ENCODE measurements at regions not wholly inside any gene's neighbourhood (a gene's known extent, or its start where the extent isn't known, plus 50 kb on each side); places are given as distances from the start of the nearest gene placed in this dataset.

GRCh38 chr1:47587891-47588582 is 150.2 kb downstream of the FOXD2 start:
- DNase-seq (ENCODE audit: low read depth), result no peak
- TF ChIP-seq, protein P1, sequence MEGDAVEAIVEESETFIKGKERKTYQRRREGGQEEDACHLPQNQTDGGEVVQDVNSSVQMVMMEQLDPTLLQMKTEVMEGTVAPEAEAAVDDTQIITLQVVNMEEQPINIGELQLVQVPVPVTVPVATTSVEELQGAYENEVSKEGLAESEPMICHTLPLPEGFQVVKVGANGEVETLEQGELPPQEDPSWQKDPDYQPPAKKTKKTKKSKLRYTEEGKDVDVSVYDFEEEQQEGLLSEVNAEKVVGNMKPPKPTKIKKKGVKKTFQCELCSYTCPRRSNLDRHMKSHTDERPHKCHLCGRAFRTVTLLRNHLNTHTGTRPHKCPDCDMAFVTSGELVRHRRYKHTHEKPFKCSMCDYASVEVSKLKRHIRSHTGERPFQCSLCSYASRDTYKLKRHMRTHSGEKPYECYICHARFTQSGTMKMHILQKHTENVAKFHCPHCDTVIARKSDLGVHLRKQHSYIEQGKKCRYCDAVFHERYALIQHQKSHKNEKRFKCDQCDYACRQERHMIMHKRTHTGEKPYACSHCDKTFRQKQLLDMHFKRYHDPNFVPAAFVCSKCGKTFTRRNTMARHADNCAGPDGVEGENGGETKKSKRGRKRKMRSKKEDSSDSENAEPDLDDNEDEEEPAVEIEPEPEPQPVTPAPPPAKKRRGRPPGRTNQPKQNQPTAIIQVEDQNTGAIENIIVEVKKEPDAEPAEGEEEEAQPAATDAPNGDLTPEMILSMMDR (IDR thresholded peaks at IDR 0.05; ENCODE audit: low read depth, low read length, missing control alignments), result no peak
- no peak overlapping the region for H3K4me3 ChIP-seq (ENCODE audit: low read depth, low read length)

DNA sequence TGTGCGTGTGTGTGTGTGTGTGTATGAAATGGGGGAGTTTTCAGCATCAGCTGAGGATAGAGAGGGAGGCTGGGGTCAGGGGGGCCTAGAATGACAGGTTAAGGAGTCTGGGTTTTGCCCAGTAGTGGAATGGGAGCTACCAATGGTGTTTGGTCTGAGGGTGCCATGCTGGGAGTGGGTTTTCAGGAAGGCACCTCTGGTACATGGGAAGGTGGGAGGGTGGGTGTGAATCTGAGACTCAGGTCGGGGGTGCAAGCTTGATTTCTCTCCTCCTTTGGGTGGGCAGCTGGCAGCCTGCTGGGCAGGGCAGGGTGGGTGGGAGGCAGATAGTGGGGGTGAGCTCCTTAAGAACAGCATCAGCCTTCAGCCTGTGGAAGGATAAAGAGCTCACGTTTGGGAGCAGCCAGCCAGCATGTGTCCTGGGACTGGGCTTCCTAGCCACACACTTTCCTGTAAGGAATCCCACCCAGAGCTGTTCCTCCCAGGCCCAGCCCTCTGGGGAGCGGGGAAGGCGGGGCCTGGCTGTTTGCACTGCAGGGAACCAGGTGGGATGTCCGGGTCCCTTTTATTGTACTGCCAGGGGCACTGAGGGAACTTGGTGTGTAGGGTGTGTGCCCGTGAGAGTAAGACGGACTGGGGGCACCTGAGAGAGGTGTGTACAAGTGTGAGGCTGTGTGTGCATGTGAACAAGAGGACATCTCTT is 152.8 kb downstream of the FOXD2 start:
- H3K4me3 ChIP-seq (ENCODE audit: low read depth, low read length), result no peak overlapping the region
- TF ChIP-seq, protein P1 (IDR thresholded peaks at IDR 0.05; ENCODE audit: low read depth, low read length, missing control alignments), result no peak
- no peak for DNase-seq (ENCODE audit: low read depth)

- DNase-seq (ENCODE audit: low read depth), result no peak
- TF ChIP-seq, protein P1 (IDR thresholded peaks at IDR 0.05; ENCODE audit: low read depth, low read length, missing control alignments), result no peak
- no peak overlapping the region for H3K4me3 ChIP-seq (ENCODE audit: low read depth, low read length)
These were observed 154.0 kb downstream of the FOXD2 start for GRCh38 chr1:47591801-47592200.

DNA sequence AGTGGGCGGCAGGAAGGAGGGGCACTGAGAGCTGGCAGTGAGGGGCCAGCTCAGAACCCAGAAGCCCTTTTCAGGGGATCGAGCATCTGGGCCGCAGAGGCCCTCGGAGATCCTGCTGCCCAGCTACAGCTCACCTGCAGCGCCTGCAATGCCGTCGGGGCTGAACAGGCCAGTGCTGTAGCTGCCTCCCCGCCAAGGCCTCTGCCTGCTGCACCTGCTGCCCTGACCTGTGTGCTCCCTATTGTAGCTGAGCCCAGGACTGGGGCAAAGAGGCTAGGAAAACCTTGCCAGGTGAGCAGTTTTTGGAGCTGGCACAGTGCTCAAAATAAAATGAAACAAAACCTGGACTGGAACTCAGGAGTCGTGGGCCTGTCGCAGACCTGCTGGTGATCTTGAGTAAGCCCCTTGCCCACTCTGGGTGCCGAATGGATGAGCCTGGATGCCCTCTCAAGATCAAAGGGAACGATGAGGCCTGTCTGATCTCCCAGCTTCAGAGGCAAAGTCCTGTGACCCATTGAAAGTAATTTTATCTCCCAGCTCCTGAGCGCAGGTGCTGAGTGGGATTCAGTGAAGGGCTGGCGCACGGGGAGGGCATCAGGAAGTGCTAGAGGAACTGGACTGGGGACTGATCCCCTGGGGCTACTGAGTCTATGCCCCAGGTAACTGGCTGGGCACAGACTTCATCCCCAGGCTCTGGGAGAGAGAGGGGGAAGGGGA is 154.6 kb downstream of the FOXD2 start:
- H3K4me3 ChIP-seq (ENCODE audit: low read depth, low read length), result no peak overlapping the region
- no peak for DNase-seq (ENCODE audit: low read depth)
- TF ChIP-seq, protein P1 (IDR thresholded peaks at IDR 0.05; ENCODE audit: low read depth, low read length, missing control alignments), result no peak

GRCh38 chr1:47593013-47593568 is 155.2 kb downstream of the FOXD2 start:
- TF ChIP-seq, protein P1 (IDR thresholded peaks at IDR 0.05; ENCODE audit: low read depth, low read length, missing control alignments), result no peak
- H3K4me3 ChIP-seq (ENCODE audit: low read depth, low read length), result no peak overlapping the region
- DNase-seq (ENCODE audit: low read depth), result no peak

DNA sequence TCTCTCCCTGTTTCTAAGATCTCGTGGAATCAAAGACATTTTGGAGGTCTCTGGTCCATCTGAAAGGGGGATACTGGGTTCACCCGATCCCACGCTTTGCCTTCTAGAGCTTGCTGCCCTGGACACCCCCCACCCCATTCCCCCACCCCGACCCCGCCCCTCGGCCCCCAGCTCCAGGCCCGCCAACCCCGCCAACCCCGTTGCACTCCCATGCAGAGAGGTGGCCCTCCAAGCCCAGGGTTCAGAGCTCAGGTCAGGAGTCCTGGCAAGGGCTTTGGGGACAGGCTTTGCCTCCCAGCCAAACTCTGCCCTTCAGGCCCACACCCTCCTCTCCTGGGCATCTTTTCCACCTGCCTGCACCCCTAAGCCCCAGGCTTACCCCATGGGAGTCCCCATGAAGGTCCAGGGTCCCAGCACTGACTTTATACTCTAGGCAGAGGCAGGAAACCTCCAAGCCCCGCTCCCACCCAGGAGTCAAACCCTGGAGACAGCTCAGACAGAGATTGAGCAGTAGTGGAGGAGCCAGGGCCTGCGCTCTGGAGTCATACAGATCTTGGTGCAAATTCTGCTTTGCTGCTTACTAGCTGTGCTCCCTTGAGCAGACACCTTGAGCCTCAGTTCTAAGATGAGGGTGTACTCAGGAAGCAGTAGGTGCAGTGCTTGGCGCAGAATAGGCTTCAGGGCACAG is 155.9 kb downstream of the FOXD2 start:
- TF ChIP-seq, protein P1 (IDR thresholded peaks at IDR 0.05; ENCODE audit: low read depth, low read length, missing control alignments), result no peak
- H3K4me3 ChIP-seq (ENCODE audit: low read depth, low read length), result no peak overlapping the region

More for the DNA sequence above, 155.9 kb downstream of the FOXD2 start:
- no peak for DNase-seq (ENCODE audit: low read depth)

Measured in GM12864 (cell line).